NCI-H1092 (cell line): ENCODE measurements at regions not wholly inside any gene's neighbourhood (a gene's known extent, or its start where the extent isn't known, plus 50 kb on each side); places are given as distances from the start of the nearest gene placed in this dataset.

Experiments
- DNase-seq: peaks from one replicate; lab custom pipeline; 2025; lab: John Stamatoyannopoulos, UW

GRCh38 chr17:79396696-79397095, 214.2 kb downstream of the RBFOX3 start:
- no peak for DNase-seq

DNA sequence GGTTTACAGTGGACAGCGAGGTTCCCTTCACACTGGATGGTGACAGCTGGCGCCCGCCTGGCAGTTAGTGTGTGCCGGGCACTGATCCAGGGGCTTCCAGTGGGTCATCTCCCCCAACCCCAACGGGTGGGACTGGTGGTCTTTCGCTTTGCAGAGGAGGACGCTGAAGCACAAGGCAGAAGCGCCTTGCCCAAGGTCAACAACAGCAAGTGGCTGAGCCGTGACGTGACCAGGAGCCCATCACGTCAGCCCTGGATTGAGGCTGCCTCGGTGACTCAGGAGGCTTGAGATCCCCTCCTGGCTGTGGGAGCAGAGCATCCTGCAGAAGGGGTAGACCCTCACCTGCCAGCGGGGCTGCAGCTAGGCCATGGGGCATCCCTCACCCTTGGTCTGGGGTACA, 215.3 kb downstream of the RBFOX3 start:
- no peak for DNase-seq

- peak; percentile 36 for DNase-seq
Observed at GRCh38 chr17:79395066-79395465, 215.8 kb downstream of the RBFOX3 start.

GRCh38 chr17:79393358-79394052, 217.3 kb downstream of the RBFOX3 start:
- peak; percentile 60 for DNase-seq

- DNase-seq = no peak
Observed at GRCh38 chr17:79392598-79392997, 218.3 kb downstream of the RBFOX3 start.

DNA sequence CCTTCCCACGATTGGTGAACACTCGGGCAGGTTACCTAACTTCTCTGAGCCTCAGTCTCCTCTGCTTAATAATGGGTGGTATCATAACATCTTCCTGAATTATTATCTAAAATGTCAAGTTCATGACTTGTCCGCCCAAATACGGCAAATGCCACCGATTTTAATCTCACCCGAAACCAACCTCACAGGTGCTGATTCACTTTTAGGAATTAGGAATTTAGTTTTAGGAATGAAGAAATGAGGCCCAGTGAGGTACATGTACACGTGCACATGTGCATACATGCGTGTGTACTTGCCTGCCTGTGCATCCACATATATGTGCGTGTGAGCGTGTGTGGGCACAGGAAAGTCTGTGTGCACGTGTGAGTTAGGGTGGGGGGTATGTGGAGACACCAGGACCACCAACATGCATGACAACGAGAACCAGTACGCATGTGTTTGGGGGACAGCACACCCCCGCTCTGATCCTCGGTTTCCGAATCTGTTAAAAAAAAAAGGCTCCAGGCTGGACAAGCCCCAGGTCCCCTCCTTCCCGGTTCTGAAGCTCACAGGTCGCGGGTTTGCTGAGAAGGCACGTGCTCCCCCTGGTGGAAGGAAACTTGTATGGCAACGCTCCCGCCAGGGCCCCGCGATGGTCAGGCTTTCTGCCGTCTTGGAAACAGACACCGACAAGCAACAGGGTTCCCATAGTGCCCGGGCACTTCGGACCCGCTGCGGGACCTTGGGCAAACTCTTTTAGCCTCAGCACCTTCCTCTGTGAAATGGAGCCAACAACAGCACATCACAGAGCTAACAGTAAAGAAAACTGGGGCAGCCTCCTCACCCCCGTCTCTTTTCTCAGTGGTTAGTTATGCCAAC, 219.2 kb downstream of the RBFOX3 start:
- DNase-seq = peak; percentile 47

- DNase-seq = no peak
Observed at GRCh38 chr17:79389896-79390295, 221.0 kb downstream of the RBFOX3 start.

DNA sequence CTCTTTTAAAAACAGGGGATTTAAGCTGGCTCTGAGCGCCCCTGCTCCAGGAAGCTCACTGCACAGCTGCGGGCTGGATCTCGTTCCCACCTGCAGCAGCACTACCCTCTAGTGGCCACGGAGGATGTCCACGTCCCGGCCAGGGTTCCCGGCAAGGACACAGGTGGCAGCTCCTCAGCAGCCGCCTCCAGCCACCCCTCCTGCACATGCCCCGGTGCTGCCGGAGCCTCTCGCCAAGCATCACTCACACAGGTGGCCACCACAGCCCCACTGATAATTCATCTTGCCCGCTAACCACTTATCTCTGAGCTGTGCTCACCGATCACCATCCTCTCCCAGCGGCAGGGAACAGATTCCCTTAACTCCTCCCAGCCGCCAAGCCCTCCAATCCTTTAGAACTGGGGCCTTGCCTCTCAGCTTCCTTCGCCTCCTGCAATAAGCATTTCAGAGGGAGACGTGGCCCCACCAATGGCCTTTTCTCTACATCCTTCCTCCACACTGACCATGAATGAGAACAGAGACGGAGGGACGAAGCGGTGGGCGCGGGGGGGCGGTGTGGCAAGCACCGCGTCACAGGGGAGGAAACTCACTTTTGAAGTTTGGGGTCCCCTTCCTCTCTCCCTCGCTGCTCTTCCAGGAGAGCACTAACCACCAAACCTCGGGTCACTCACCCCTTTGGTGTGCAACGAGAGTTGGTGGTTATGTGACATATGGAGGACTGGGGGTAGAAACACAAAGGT, 222.1 kb downstream of the RBFOX3 start:
- DNase-seq = peak; percentile 65

GRCh38 chr17:79387783-79388182, 223.1 kb downstream of the RBFOX3 start:
- no peak for DNase-seq

- no peak for DNase-seq
Observed at GRCh38 chr17:79385962-79386563, 224.8 kb downstream of the RBFOX3 start.

- no peak for DNase-seq
Observed at GRCh38 chr17:79382313-79382712, 228.5 kb downstream of the RBFOX3 start.

- no peak for DNase-seq
Observed at GRCh38 chr17:79379700-79380445, 231.0 kb downstream of the RBFOX3 start.

- no peak for DNase-seq
Observed at GRCh38 chr17:79377230-79377786, 233.5 kb downstream of the RBFOX3 start.

DNA sequence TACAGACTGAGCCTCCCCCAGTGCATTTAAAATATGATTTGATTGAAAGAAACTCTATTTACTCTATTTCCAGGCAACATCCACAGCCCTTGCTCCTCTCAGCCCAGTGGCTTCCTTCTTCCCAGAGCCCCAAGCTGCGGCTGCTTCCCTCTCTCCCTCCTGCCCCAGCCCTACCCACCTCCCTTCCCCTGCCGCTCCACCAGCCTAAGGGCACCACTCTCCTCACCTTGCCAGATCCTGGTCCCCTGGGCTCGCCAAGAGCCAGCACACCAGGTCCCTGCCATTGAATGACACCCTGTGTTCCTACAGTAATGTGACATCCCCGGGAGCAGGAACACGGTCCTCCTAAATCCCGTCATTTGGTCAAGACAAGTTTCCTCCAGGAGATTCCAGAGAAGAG, 236.0 kb downstream of the RBFOX3 start:
- DNase-seq = no peak

DNA sequence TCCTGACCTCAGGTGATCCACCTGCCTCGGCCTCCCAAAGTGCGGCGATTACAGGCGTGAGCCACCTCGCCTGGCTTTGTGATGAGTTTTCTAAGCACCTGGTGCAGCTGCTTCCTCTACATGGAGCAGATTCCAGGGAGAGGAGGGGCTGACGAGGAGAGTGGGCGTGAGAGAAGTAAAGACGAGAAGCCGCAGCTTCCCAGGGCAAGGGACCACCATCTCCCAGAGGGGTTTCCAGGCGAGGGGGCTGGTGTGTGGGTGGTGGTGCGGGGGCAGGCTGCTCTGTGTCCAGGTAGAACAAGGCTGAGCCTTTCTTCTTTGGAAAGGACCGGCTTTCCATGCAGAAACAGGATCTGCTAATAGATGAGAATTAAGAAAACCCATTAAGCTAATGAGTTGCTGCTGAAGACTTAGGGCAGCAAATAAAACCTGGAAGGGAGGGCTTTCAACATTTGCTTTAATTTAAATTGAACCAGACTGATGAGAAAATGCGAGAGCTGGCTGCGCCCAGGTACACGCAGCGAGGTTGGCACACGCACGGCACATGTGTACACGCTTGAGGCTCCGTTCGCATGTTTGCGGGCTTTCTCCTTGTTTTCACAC, 236.7 kb downstream of the RBFOX3 start:
- DNase-seq = no peak

GRCh38 chr17:79372470-79373238, 238.2 kb downstream of the RBFOX3 start:
- no peak for DNase-seq

GRCh38 chr17:79371984-79372383, 238.9 kb downstream of the RBFOX3 start:
- no peak for DNase-seq

- DNase-seq = no peak
Observed at GRCh38 chr17:79370594-79370993, 240.3 kb downstream of the RBFOX3 start.

DNA sequence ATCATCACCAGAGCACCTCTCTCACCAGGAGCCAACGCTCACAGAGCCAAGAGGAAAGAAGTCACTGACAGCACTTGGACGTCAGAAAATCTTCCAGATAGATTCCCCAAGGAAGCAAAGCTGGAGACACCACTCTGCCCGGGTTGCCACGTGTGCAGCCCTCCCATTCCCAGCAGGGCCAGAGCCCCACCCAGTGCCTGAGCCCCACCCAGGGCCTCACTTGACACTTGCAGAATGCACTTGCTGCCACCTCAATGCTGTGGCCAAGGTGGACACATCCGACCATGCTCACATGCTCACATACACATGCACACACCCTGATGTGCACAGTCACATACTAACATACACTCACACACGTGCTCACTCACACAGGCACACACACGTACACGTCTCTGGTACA, 240.7 kb downstream of the RBFOX3 start:
- DNase-seq = no peak

DNA sequence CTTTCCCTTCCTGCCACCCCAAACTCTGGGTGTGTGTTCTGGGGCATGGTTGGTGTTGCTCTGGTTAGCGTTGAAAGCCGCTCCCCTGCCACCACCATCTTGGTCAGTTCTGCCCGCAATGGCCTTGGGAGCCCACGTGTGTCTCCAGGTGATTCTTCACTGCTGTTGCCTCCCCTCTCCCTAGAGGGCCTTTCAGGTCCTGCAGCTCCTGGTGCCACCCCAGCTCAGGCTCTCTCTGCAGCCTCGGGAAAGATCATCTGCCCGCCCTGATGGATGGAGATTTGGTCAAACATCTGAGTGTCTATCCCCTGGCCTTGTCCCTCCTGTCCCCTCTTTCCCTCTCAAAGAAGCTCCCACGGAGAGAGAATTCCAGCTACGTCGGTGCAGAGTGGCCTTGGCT, 241.3 kb downstream of the RBFOX3 start:
- no peak for DNase-seq
